22Rv1 (cell line): ENCODE measurements at regions not wholly inside any gene's neighbourhood (a gene's known extent, or its start where the extent isn't known, plus 50 kb on each side); places are given as distances from the start of the nearest gene placed in this dataset.

ENCODE experiments used
- CTCF ChIP-seq: fragments of 450-650 bp; IDR thresholded peaks from 2 replicates; pipeline ENCODE4 v1.5.1; 2017; ENCODE audit warnings: mild to moderate bottlenecking
- ZFX ChIP-seq: fragments of 450-650 bp; IDR thresholded peaks from 2 replicates; pipeline ENCODE4 v1.6.1; 2017; ENCODE audit warnings: antibody characterized with exemption, borderline replicate concordance

GRCh38 chr1:214228976-214229375 lies 52.0 kb upstream of the SMYD2 start:
- TF ChIP-seq CTCF (no peak), ZFX (no peak)
